NCI-H146 (cell line): ENCODE measurements at regions not wholly inside any gene's neighbourhood (a gene's known extent, or its start where the extent isn't known, plus 50 kb on each side); places are given as distances from the start of the nearest gene placed in this dataset.
"Not testable (repeated sequence)": the region's sequence is repeated elsewhere in the genome, so short reads cannot be mapped to it uniquely, and the experiment has no call there.

Experiments
- DNase-seq: peaks from one replicate; lab custom pipeline; 2025; lab: John Stamatoyannopoulos, UW

- not testable (repeated sequence) for DNase-seq
Observed at GRCh38 chr18:14991934-14992445, 244.0 kb downstream of the ANKRD30B start.

GRCh38 chr18:14992758-14993157 is 244.8 kb downstream of the ANKRD30B start:
- not testable (repeated sequence) for DNase-seq

- not testable (repeated sequence) for DNase-seq
Observed at GRCh38 chr18:14995023-14995422, 247.1 kb downstream of the ANKRD30B start.

GRCh38 chr18:14997357-14997756 is 249.4 kb downstream of the ANKRD30B start:
- no peak for DNase-seq

- not testable (repeated sequence) for DNase-seq
Observed at GRCh38 chr18:14997899-14998298, 249.9 kb downstream of the ANKRD30B start.

GRCh38 chr18:14998360-14999042 is 250.5 kb downstream of the ANKRD30B start:
- not testable (repeated sequence) for DNase-seq

GRCh38 chr18:14999085-14999975 is 251.4 kb downstream of the ANKRD30B start:
- no peak for DNase-seq

- not testable (repeated sequence) for DNase-seq
Observed at GRCh38 chr18:15000119-15001037, 252.4 kb downstream of the ANKRD30B start.

- not testable (repeated sequence) for DNase-seq
Observed at GRCh38 chr18:15001038-15001794, 253.2 kb downstream of the ANKRD30B start.

- DNase-seq, result not testable (repeated sequence)
Observed at GRCh38 chr18:15001795-15002107, 253.8 kb downstream of the ANKRD30B start.

GRCh38 chr18:15002765-15003164 is 254.8 kb downstream of the ANKRD30B start:
- not testable (repeated sequence) for DNase-seq

- not testable (repeated sequence) for DNase-seq
Observed at GRCh38 chr18:15003231-15003630, 255.3 kb downstream of the ANKRD30B start.

- DNase-seq, result not testable (repeated sequence)
Observed at GRCh38 chr18:15003636-15004269, 255.8 kb downstream of the ANKRD30B start.

- DNase-seq, result not testable (repeated sequence)
Observed at GRCh38 chr18:15004270-15004973, 256.4 kb downstream of the ANKRD30B start.

GRCh38 chr18:15005313-15006130 is 257.6 kb downstream of the ANKRD30B start:
- DNase-seq, result no peak

- not testable (repeated sequence) for DNase-seq
Observed at GRCh38 chr18:15006616-15007015, 258.6 kb downstream of the ANKRD30B start.

GRCh38 chr18:15026041-15026440 is 278.1 kb downstream of the ANKRD30B start:
- DNase-seq, result not testable (repeated sequence)

GRCh38 chr18:15028037-15028436 is 280.1 kb downstream of the ANKRD30B start:
- not testable (repeated sequence) for DNase-seq
